GM21447 (cell line): ENCODE measurements at regions not wholly inside any gene's neighbourhood (a gene's known extent, or its start where the extent isn't known, plus 50 kb on each side); places are given as distances from the start of the nearest gene placed in this dataset.
"Not testable (repeated sequence)": the region's sequence is repeated elsewhere in the genome, so short reads cannot be mapped to it uniquely, and the experiment has no call there.

Experiments
- ATAC-seq: cut with Tn5 transposase; IDR thresholded peaks from one replicate; pipeline ENCODE4 v1.9.1; 2021; ENCODE audit not compliant: unreplicated experiment

GRCh38 chr18:1652018-1652417 lies 747.3 kb downstream of the ADCYAP1 start:
- ATAC-seq = no peak

- ATAC-seq = no peak
Measured at GRCh38 chr18:1653873-1654272, 749.2 kb downstream of the ADCYAP1 start.

GRCh38 chr18:1657876-1658275 lies 753.2 kb downstream of the ADCYAP1 start:
- no peak for ATAC-seq

GRCh38 chr18:1658908-1659566 lies 754.4 kb downstream of the ADCYAP1 start:
- no peak for ATAC-seq

GRCh38 chr18:1663879-1664705 lies 759.4 kb downstream of the ADCYAP1 start:
- no peak for ATAC-seq

- ATAC-seq = no peak
Measured at GRCh38 chr18:1665079-1665478, 760.4 kb downstream of the ADCYAP1 start.

- no peak for ATAC-seq
Measured at GRCh38 chr18:1668279-1668678, 763.6 kb downstream of the ADCYAP1 start.

GRCh38 chr18:1671710-1672109 lies 767.0 kb downstream of the ADCYAP1 start:
- ATAC-seq = not testable (repeated sequence)

- ATAC-seq = no peak
Measured at GRCh38 chr18:1676387-1676786, 771.7 kb downstream of the ADCYAP1 start.

GRCh38 chr18:1680108-1680507 lies 775.4 kb downstream of the ADCYAP1 start:
- no peak for ATAC-seq

GRCh38 chr18:1691863-1692262 lies 787.2 kb downstream of the ADCYAP1 start:
- ATAC-seq = no peak

GRCh38 chr18:1708006-1708405 lies 803.3 kb downstream of the ADCYAP1 start:
- no peak for ATAC-seq

GRCh38 chr18:1710114-1710513 lies 805.4 kb downstream of the ADCYAP1 start:
- no peak for ATAC-seq

- ATAC-seq = no peak
Measured at GRCh38 chr18:1732143-1732542, 827.5 kb downstream of the ADCYAP1 start.

GRCh38 chr18:1746131-1746530 lies 825.2 kb downstream of the METTL4 start:
- ATAC-seq = no peak

- ATAC-seq = no peak
Measured at GRCh38 chr18:1751249-1751648, 820.1 kb downstream of the METTL4 start.

GRCh38 chr18:1760901-1761300 lies 810.4 kb downstream of the METTL4 start:
- ATAC-seq = no peak

GRCh38 chr18:1774261-1774660 lies 797.0 kb downstream of the METTL4 start:
- no peak for ATAC-seq

- ATAC-seq = no peak
Measured at GRCh38 chr18:1777843-1778242, 793.5 kb downstream of the METTL4 start.

GRCh38 chr18:1778496-1779178 lies 792.7 kb downstream of the METTL4 start:
- no peak for ATAC-seq

- ATAC-seq = no peak
Measured at GRCh38 chr18:1779587-1779986, 791.7 kb downstream of the METTL4 start.

GRCh38 chr18:1784113-1784512 lies 787.2 kb downstream of the METTL4 start:
- ATAC-seq = no peak
